GM19240 (cell line): ENCODE measurements at regions not wholly inside any gene's neighbourhood (a gene's known extent, or its start where the extent isn't known, plus 50 kb on each side); places are given as distances from the start of the nearest gene placed in this dataset.
"Not testable (repeated sequence)": the region's sequence is repeated elsewhere in the genome, so short reads cannot be mapped to it uniquely, and the experiment has no call there.

Experiments
- DNase-seq: peaks from one replicate; pipeline ENCODE4 v3.0.0; 2011; ENCODE audit warnings: low spot score; ENCODE audit not compliant: insufficient read length

DNA sequence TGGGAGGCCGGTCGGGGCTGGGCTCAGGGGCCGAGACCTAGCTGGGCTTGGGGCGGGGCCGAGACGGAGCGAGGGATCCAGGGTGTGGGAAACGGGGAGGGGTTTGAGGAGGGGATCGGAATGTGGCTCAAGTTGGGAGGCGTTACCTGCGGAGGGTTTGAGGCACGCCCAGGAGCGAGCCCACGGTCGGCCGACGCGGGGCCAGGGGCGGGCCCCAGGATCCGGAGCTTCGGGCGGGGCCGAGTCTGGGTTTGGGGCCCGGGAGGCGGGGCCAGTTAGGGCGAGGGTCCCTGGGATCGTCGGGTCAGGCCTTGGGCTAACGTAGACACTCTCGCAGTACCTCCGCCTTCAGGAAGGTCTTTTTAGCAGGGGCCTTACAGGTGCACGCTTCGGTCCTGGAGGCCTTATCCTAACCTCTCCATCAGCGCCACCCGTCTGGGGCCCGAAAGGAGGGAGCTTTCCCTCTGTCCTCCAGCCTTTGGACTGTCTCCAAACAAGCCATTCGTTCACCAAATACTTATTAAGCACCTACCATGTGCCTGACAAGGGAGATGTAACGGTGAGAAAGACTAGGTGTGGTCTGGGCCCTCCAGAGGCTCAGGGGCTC, 228.2 kb upstream of the FRG2C start:
- not testable (repeated sequence) for DNase-seq

GRCh38 chr3:75440986-75441385, 223.1 kb upstream of the FRG2C start:
- DNase-seq, result not testable (repeated sequence)

DNA sequence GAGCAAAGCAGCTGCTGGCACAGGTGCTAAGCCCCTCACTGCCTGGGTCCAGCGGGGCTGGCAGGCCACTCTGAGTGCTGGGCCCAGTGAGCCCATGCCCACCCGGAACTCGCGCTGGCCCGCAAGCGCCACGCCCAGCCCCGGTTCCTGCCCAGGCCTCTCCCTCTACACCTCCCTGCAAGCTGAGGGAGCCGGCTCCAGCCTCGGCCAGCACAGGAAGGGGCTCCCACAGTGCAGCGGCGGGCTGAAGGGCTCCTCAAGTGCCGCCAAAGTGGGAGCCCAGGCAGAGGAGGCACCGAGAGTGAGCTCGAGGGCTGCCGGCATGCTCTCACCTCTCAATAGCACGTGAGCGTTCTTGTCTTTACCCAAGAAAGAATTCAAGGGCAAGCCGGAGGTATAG, 219.5 kb upstream of the FRG2C start:
- DNase-seq, result not testable (repeated sequence)

- DNase-seq, result not testable (repeated sequence)
Observed at GRCh38 chr3:75445234-75445633, 218.9 kb upstream of the FRG2C start.

GRCh38 chr3:75446948-75447347, 217.2 kb upstream of the FRG2C start:
- not testable (repeated sequence) for DNase-seq

DNA sequence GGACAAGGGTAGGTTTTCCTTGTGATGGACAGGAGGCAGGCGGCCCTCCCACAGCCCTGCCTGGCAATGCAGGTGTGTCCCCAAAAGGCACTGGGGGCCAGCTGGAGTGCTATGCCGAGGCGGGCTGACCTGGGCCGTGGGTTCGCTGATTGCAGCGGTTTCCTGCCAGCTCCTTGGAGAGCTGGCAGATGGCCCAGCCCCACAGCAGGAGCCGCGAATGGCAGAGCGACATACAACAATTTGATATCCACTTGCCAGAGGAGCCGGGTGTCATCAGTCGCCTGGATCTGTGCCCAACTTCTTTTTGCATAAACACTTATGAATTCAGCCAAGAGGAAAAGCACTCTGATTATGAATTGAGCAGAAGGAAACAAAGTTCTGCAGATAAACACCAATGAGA, 210.8 kb upstream of the FRG2C start:
- not testable (repeated sequence) for DNase-seq

DNA sequence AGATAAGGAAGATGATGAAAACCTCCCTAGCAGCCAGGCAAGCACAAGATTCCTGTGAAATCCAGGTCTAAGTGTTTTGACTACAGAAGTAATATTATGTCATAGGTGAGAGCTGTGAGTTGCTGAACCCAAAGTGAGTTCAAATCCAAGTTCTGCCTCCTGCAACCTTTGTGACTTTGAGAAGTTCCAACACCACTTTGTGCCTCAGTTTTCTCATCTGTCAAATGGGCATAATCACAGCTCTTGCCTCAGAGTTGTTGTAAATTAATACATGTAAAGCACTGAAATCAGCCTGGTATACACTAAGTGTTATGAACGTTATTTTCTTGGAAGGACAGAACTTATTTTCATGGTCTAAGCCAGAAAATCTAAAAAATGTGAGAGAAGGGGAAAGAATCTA, 210.3 kb upstream of the FRG2C start:
- not testable (repeated sequence) for DNase-seq

DNA sequence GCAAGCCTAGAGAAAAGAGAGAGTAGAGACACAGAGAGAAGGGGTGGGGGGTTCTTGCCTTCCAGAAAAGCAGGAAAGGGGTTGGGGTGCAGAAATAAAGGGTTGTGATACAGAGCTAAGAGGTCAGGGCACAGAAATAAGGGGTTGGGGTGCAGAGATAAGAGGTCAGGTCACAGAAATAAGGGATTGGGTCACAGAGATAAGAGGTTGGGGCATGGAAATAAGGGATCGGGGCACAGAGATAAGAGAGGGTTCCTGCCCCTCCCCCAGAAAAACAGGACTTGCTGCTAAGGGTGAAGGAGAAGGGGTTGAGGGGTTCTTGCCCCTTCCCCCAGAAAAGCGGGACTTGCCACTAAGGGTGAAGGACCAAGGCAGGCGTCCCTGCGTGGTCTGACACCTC, 189.6 kb upstream of the FRG2C start:
- DNase-seq, result not testable (repeated sequence)

- DNase-seq, result not testable (repeated sequence)
Observed at GRCh38 chr3:75496600-75496999, 167.5 kb upstream of the FRG2C start.

DNA sequence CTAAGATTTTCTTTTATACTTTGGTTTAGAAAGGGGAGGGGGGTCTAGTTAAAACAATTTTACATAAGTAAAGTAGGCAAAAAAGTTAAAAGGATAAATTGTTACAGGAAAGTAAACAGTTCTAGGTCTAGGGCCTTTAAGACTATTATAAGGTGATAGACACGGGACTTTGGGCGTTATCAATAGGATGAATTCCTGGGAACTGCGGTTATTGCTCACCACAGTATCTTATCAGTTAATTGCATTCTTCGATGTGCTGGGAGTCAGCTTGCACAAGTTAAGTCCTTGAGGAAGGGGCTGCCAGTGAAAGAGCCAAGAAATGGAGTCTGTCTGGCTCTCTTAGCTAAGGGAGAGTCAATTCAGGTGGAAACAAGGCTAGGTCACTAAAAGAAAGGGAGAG, 163.8 kb upstream of the FRG2C start:
- not testable (repeated sequence) for DNase-seq

- not testable (repeated sequence) for DNase-seq
Observed at GRCh38 chr3:75502171-75502570, 162.0 kb upstream of the FRG2C start.

GRCh38 chr3:75502769-75503756, 161.1 kb upstream of the FRG2C start:
- DNase-seq, result not testable (repeated sequence)

GRCh38 chr3:75506603-75507002, 157.5 kb upstream of the FRG2C start:
- no peak for DNase-seq

GRCh38 chr3:75507956-75508355, 156.2 kb upstream of the FRG2C start:
- DNase-seq, result not testable (repeated sequence)

- DNase-seq, result not testable (repeated sequence)
Observed at GRCh38 chr3:75527657-75528056, 136.5 kb upstream of the FRG2C start.

GRCh38 chr3:75552095-75552494, 112.0 kb upstream of the FRG2C start:
- not testable (repeated sequence) for DNase-seq

- not testable (repeated sequence) for DNase-seq
Observed at GRCh38 chr3:75564427-75564826, 99.7 kb upstream of the FRG2C start.

DNA sequence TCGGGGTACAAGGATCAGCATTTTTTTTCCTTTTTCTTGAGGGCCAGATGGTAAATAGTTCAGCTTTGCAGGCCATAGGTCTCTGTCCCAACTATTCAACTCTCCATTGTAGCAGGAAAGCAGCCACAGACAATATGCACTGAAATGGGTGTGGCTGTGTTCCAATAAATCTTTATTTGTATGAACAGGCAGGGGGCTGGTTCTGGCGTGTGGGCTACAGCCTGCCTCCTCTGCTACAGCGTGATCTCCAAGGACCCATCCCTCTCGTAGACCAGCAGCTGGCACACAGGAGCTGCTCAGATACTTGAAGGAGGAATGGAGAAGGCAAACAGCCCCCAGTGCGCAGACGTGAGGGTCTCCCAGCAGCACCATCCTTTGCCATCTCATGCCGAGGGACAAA, 91.8 kb upstream of the FRG2C start:
- not testable (repeated sequence) for DNase-seq

GRCh38 chr3:75579091-75579490, 85.0 kb upstream of the FRG2C start:
- DNase-seq, result not testable (repeated sequence)

DNA sequence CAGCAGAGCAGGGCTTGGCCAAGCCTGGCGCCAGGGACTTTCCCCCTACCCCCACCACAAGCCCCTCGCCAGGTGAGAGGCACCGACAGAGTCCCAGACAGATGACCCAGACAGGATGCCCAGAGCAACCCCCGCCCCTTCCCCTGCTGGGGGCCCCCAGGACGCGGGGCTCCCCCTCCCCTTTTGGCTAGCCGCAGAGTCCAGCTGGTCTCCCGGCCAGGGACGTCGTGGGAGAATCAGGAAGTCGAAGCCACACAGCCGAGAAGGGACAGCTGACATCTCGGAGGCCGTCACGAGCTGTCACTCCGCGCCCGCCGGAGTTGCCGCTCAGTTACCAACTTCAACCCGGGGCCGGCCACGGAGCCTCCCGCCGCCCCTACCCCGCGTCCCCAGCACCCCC, 84.6 kb upstream of the FRG2C start:
- DNase-seq, result not testable (repeated sequence)

GRCh38 chr3:75579981-75580782, 83.9 kb upstream of the FRG2C start:
- DNase-seq, result not testable (repeated sequence)
